HUDEP-2 (cell line): ENCODE measurements at regions not wholly inside any gene's neighbourhood (a gene's known extent, or its start where the extent isn't known, plus 50 kb on each side); places are given as distances from the start of the nearest gene placed in this dataset.
A peak's percentile ranks its signal among the peaks of the same experiment; 100 is the strongest.

Experiments used
- DNase-seq, 76 experiments: peaks; one replicate each; lab custom pipeline; 2025; ENCODE audit not compliant: unreplicated experiment in 76 of 76; lab: John Stamatoyannopoulos, UW

DNA sequence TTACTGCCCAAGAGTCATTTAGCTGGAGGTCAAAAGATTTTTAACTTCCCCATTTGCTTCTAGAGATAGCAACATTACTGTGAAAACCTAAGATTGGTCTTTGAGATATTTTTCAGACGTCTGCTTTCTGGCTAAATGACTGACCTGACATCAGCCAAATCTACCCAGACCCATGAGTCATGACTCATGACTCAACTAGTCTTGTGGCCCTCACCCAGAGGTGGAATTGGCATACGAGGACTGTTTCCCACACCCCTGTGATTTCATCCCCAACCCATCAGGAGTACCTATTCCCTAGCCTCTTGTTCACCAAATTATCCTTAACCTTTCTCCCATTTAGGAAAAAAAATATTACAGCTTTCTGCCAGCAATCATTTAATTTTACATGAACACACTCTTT lies 641.6 kb downstream of the CDY2B start:
- peak in 1 of 76 experiments; percentile 0 for DNase-seq

DNA sequence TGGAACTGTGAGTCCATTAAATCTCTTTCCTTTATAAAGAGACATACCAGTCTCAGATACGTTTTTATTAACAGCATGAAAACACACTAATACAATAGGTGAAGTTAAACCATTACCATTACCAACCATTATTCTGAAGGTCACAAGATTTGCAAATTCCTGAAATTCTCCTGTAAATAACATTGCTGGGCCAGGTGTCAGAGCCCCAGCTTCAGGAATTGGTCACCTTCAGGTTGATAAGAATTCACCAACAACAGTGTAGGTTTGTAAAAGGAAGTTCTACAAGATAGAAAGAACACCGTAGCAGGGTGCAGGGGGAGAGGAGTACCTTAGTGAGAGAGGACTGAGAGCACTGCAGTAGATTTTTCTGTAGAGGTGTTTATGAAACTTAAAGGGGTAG lies 644.3 kb downstream of the CDY2B start:
- no peak for DNase-seq

DNA sequence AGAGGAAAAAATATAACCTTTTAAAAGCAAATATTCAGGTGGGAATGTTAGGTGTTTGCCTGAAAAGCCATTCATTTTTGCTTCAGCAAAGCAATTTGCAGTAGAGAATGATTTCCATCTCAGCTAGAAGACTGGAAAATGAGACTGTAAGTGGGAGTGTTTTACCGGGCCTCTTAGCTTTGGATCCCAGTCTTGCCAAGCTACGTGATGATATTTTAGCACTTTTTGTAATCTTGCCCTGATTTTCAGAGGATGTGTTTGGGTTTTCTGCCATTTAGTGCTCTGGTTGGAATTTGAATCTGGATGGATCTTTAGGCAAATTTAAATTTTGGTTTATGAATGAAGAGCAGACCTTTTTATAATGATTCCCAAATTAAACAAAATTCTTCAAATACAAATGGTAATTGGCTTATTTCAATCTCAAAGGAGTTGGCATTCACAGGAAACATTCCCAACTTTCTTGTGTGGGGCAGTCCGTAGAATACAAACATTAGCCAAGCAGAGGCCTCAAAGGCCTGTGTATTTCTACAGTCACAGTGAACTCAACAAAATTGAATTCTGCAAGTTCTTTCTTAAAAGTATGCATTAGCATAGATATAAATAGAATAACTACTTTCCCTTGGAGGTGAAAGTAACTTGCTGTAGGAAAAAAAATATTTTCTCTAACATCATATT lies 646.4 kb downstream of the CDY2B start:
- no peak for DNase-seq

DNA sequence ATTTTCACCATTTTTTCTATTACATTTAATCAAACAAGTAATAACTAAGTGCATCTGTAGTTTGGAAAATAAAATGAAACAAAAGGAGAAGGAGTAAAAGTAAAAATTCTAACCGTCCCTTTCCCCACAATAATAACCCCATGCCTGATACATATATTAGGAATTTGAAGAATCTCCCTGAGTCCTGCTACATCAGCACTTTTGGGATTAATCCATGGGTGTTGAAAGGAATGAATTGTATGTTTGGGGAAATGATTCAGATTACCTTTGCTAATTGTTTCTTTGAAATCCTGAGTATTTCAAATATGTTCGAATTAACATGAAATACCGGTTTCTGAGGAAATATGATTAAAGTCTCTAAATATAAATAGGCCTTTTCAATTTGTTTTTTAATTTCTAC lies 648.0 kb downstream of the CDY2B start:
- no peak for DNase-seq

DNA sequence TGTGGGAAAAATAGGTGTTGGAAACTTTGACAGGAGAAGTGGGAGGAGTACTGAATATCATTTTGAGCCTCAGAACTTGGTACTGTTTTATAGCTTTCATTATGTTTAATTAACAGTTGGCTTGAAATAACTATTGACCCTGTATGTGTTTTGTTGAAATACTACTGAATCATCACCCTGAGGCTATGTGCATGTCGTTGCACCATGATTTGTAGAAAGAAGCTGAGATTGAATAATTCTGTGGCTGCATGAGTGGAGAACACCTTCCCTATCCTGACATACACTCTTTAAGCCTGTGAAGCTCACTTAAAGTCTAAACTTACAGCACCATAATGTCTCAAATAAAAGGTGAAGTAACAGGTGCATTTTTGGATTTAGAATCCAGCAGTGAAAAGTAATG lies 656.5 kb downstream of the CDY2B start:
- DNase-seq = no peak

DNA sequence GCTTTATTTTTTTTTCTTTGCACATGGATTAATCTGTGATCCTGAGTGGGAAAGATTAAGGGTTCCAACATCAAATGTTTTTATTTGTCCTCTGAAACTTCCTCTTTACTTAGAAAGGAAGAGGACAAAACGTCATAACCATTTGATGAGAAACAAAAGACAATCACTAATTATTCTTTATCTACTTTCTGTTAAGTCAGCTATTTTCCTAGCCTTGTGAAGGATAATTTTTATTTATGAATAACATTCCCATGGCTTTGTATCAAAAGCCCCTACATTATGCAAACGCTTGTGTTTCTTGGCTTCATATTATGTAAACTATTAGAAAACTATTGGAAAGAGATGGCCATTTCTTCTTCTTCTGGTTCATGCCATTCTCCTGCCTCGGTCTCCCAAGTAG lies 677.6 kb downstream of the CDY2B start:
- no peak for DNase-seq

DNA sequence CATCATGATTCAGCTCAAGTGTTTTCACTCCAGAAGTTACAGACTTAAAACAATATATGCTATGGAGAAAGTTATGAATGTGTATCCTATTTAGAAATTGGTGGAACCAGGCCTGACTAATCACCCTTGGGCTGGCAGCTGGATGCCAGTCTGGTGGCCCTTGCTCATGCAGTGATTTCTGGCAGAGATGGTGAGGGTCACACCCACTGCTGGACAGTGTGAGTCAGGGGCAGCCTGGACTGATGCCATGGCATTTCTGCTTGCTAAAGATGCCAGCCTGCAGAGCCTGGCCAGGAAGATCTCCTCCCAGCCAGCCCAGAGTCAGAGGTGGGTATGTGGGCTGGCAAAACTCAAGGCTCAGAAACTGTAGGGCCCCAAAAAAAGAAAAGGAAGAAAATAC lies 695.7 kb downstream of the CDY2B start:
- DNase-seq = no peak

DNA sequence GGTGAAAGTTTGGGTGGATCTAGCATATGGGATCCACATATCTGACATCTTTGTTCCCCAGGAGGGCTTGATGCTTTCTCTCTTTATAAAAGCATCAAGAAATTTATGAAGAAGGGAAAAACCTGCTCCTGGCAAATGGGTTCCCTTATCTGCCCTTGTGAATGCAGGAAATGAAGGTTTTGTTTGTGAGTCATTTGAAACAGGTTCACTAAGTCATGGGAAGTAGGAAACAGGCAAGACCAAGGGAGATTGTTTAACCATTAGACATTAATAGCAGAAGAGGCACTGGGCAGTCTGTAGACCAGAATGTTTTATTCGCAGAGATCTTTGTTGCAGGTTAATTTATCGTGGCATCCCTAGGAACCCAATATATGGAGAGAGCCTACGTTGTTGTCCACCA lies 713.1 kb downstream of the CDY2B start:
- DNase-seq = no peak

DNA sequence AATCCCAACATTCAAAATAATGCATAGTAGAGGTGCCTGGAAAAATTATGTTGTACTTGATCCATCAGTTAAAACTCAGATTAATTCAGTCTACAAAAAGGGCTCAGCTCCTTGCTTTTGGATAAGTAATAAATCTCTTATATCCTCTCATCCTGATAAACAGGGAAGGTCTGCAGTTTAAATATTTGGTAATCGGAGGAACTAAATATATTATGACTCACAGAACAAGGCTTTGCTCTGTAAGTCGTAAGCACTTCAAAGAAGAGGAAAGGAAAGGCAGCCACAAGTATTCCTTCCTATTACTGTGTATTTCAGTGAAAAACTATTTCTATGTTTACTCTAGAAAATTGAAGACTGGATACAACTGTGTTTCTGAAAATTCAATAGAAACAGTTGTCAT lies 757.9 kb downstream of the CDY2B start:
- no peak for DNase-seq

DNA sequence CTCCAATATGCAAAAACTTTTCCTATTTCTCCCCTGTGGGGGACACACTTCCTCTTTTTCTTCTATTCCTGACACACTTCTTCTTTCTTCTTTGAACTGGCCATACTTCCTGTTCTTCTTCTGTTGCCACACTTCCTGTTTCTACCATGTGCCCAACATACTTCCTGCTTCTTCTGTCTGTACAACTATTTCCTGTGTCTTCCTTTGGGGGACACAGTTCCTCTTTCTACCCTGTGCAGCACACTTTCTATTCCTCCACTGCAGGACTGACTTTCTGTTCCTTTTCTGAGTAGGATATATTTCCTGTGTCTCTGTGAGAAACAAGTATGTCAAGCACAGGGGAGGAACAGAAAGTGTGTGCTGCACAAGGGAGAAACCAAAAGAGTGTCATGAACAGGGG lies 794.7 kb downstream of the CDY2B start:
- no peak for DNase-seq

DNA sequence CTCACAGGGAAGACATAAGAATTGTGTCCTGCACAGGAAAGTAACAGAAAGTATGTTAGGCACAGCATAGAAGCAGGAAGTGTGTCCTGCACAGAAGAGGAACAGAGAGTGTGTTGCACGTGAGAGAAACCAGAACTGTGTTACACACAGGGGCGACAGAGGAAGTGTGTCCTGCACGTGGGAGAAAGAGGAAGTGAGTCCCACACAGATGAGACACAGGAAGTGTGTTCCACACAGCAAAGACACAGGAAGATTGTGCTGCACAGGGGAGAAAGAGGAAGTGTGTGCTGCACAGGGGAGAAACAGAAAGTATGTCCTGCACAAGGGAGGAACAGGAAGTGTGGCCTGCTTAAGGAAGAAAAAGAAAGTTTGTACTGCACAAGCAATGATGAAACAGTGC lies 800.1 kb downstream of the CDY2B start:
- peak in 1 of 76 experiments; percentile 0 for DNase-seq

DNA sequence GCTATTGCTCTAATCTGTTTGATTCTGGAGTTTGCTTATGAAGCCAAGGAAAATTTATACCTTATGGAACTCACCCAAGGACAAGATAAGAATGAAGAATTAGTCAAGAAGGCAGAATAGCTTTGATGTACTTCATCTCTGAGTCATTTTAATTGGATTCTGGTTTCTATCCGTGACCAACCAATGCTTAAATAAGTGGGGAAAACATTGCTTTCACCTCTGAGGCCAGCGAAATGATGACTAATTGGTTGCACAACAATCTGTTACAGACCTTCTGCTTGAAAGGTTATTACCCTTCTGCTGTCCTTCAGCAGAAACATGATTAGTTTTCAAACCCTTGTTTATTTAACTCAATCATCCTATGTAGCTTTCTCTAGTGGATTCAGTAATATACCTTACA lies 812.7 kb downstream of the CDY2B start:
- DNase-seq = no peak

DNA sequence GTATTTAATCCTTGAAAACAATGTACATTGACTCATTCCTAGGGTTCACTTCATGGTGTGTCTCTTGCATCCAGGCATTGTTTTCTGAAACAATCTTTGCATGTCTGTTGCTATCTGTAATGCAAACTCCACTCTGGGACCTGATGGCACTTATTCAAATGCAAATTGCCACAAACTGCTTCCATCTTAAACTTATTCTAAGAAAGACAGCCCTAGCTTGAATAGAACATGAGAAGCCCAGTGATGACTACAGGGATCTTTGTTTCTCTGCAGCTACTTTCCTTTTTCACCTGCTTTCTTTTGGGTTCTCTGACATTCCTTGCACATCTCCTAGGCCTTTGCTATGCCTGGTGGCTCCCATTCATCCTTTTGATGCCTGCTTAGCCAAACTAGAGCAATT lies 827.0 kb downstream of the CDY2B start:
- no peak for DNase-seq

DNA sequence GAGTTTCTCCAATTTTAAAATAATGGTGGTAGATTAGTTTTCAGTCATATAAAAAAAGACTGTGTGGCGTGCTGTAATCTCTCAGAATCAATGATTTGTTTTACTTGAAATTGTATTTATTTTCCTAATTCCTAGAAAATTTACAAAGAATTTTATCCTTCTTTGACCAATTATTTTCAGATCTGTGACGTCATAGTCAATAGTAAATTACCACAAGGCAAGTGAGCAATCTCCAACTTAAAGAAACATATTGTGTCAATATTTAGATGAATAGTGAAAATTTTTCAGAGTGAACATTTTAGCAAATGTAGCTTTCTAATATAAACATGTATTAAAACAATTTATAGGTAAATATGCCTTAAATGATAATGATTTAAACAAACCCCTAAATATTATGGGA lies 829.6 kb downstream of the CDY2B start:
- DNase-seq = no peak

DNA sequence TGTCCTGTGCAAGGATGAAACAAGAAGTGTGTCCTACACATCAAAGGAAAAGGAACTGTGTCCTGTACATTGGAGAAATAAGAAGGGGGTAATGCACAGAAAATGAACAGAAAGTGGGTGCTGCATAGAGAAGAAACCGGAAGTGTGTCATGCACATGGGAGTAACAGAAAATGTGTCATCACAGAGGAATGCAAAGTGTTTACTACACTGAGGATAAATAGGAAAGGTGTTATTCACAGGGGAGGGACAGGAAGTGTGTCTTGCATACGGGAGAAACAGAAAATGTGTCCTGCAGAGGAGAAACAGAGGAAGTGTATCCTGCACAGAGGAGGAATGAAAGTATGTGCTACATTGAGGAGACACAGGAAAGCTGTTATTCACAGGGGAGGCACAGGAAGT lies 834.9 kb downstream of the CDY2B start:
- DNase-seq = no peak

DNA sequence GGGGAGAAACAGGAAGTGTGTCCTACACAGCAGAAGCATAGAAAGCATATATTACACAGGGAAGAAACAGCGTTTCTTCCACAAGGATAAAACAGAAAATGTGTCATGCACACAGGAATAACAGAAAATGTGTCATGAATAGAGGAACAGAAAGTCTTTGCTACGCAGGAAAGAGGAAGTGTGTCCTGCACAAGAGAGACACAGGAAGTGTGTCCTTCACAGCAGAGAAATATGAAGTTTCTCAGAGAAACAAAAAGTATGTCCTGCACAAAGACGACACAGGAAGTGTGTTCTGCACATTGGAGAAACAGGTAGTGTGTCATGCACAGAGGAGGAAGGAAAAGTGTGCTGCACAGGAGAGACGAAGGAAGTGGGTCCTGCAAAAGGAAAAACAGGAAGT lies 835.3 kb downstream of the CDY2B start:
- no peak for DNase-seq

DNA sequence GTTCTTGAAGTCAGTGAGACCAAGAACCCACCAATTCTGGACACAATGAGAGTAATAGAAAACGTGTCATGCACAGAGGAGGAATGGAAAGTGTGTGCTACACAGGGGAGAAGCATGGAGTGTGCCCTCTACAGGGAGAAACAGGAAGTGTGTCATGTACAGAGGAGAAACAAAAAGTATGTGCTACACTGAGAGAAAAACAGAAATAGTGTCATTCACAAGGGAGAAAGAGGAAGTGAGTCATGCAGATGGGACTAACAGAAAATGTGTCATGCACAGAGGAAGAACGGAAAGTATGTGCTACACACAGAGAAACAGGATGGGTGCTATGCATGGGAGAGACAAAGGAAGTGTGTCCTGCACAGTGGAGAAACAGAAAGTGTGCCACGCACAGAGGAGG lies 835.7 kb downstream of the CDY2B start:
- peak in 2 of 76 experiments; percentile 0 for DNase-seq

DNA sequence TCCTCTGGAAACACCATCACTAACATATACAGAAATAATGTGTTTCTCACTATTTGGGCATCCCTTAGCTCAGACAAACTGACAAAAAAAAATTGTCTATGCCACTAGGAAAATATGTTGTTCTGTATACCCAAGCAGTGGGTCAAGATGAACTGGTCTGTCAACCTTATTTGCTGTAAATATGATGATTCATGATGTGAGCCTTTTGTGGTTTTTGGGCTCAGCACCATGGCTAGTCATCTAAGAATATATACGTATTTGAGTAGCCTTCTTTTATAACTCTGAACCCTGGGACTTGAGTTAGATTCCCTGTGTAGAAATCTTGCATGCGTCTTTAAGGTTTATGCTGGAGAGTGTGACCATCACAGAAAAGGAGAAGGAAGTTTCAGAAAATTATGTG lies 841.6 kb downstream of the CDY2B start:
- no peak for DNase-seq

DNA sequence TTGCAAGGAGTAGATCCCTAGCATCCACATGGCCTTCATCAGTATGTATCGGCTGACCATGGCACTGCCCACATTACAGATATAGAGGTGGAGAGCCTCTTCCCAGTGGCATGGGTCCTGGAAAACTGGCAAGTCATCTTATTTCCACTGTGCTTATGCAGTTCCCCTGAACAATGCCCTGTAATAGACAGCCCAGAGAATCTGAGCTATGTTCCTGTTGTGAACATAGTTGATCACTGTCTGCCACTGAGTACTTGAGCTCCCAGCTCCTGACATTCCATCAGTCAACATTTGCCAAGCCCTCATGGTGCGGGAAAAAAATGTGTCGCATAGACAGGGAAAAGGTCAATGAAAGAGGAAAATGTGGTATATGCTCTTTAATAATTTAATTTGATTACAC lies 861.9 kb downstream of the CDY2B start:
- DNase-seq = no peak

DNA sequence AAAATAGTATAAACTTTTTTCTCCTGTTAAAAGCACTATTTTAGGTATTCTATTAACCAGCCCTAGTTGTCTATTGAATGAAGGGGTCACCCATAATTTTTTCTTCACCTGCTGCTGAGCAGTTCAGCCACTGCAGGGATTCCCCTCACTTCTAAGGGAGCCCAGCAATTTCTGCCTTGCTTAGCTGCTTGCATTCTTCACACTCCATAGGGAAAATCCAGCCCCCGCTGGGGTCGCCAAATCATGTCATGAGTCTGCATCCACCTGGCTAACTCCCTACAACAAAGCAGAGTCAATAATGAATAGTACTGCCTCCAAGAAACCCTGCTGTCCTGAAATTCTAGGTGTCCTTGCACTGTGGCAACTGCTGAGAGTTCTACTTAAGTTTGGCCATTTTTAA lies 886.5 kb downstream of the CDY2B start:
- no peak for DNase-seq

DNA sequence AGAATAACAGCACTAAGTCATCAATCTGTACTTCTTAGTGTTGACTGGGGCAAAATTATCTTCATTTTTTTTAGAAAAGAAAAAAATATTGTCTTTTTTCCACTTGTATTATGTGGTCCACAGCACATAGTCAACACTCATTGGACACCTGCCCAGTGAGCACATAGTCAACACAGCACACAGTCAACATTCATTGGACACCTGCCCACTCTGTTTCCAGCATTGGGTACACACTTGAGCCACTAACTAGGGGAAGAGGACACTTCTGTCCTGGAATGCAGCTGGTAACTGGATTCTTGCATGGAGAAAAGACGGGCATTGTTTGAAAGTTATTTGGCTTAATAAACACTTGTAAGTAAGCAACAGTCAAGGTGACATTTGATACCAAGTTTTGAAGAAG lies 898.2 kb downstream of the CDY2B start:
- DNase-seq = no peak

DNA sequence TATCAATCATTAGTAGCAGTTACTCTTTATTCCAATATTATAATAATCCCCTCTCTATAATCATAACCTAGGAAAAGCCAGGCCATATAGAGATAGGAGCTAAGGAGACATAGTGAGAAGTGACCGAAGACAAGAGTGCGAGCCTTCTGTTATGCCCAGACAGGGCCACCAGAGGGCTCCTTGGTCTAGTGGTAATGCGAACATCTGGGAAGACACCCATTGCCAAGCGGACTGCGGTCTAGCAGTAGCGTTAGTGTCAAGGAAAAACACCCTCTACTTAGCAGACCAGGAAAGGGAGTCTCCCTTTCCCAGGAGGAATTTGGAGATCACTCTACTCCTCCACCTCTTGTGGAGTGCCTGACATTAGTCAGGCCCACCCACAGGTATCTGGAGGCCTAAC lies 920.9 kb downstream of the CDY2B start:
- no peak for DNase-seq

DNA sequence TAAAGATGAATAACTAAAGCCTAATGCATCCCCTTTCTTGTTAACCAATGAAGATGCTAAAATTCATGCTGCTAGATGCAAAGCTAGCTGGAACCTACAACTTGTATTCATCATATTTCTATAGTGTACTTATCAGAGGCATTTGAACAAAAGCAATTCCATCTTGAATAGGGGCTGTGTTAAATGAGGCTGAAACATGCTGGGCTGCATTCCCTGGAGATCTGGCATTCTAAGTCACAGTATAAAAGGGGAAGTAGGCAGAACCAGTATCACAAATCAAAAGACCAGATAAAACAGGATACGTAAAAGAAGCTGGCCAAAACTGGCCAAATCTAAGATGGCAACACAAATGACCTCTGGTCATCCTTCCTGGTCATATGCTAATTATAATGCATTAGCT lies 932.8 kb downstream of the CDY2B start:
- no peak for DNase-seq
